ENCODE measurements at regions not wholly inside any gene's neighbourhood (a gene's known extent, or its start where the extent isn't known, plus 50 kb on each side); places are given as distances from the start of the nearest gene placed in this dataset.

GRCh38 chr5:57979671-57980070 is 480.2 kb downstream of the PLK2 start (continued):
- TF ChIP-seq TAF7 (optimal IDR thresholded peaks at IDR 0.05; ENCODE audit: borderline replicate concordance, low read depth, low read length) (no peak), SIX5 (IDR thresholded peaks at IDR 0.05; ENCODE audit: low read depth, low read length) (no peak), KDM5A (IDR thresholded peaks at IDR 0.05; ENCODE audit: low read length) (no peak), GTF2F1 (IDR thresholded peaks at IDR 0.05; ENCODE audit: borderline replicate concordance, low read depth, low read length) (no peak)

All from H1 (cell line).